Neural progenitor cell (in vitro differentiated cells): ENCODE measurements at regions not wholly inside any gene's neighbourhood (a gene's known extent, or its start where the extent isn't known, plus 50 kb on each side); places are given as distances from the start of the nearest gene placed in this dataset.

Experiments
- EZH2 ChIP-seq: fragments of 200-600 bp; sonication (generic); IDR thresholded peaks from 2 replicates; pipeline ENCODE4 v1.6.1; 2017; ENCODE audit warnings: antibody characterized with exemption, mild to moderate bottlenecking, moderate library complexity
- EZH2phosphoT487 ChIP-seq: fragments of 200-600 bp; sonication (generic); IDR thresholded peaks from 2 replicates; pipeline ENCODE4 v1.6.1; 2017; ENCODE audit warnings: antibody characterized with exemption
- TF ChIP-seq, protein P1 (sequence below): fragments of 200-600 bp; sonication (generic); IDR thresholded peaks from 2 replicates; pipeline ENCODE4 v1.5.1; 2017; ENCODE audit warnings: antibody characterized with exemption, mild to moderate bottlenecking

DNA sequence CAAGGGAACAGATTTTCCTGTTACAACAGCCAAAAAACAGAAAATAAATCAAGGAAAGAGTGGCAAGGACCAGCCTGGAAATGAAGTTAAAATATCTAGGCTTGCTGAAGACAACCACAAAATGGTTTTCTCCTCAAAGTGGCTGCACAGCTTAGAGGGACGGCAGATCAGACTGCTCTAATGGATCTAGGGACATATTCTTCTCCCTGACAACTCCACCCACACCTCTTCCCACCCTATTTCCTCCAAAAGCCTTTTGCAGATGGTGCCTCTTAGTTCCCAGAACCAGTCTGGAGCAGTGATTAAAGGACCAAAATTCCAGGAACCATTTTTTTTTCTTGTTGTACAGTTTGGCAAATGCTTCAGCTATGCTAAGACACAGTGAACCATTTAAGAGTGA, 220.2 kb upstream of the SIX2 start:
- TF ChIP-seq, protein P1, sequence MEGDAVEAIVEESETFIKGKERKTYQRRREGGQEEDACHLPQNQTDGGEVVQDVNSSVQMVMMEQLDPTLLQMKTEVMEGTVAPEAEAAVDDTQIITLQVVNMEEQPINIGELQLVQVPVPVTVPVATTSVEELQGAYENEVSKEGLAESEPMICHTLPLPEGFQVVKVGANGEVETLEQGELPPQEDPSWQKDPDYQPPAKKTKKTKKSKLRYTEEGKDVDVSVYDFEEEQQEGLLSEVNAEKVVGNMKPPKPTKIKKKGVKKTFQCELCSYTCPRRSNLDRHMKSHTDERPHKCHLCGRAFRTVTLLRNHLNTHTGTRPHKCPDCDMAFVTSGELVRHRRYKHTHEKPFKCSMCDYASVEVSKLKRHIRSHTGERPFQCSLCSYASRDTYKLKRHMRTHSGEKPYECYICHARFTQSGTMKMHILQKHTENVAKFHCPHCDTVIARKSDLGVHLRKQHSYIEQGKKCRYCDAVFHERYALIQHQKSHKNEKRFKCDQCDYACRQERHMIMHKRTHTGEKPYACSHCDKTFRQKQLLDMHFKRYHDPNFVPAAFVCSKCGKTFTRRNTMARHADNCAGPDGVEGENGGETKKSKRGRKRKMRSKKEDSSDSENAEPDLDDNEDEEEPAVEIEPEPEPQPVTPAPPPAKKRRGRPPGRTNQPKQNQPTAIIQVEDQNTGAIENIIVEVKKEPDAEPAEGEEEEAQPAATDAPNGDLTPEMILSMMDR: no peak
- TF ChIP-seq EZH2 (no peak), EZH2phosphoT487 (no peak)
